MCF 10A (cell line): ENCODE measurements at regions not wholly inside any gene's neighbourhood (a gene's known extent, or its start where the extent isn't known, plus 50 kb on each side); places are given as distances from the start of the nearest gene placed in this dataset.

Source experiments
- BruUV-seq: library from RNA; stranded (reverse); fragments of 400-500 nt; replicated peaks from 2 replicates; lab custom pipeline; 2021; lab: Mats Ljungman, UMichigan
- CTCF ChIA-PET: fragments of 300-600 bp; sonication (Branson Sonifier 250); formaldehyde crosslinking; extraction: SDS; loops from one replicate; lab custom pipeline; 2021; ENCODE audit warnings: antibody characterized with exemption, inconsistent platforms; lab: Yijun Ruan, JAX
- POLR2A ChIA-PET: fragments of 300-600, 350-650 bp; sonication (Branson Sonifier 250); formaldehyde crosslinking; extraction: SDS; loops from one replicate; lab custom pipeline; 2020; ENCODE audit warnings: antibody characterized with exemption, inconsistent platforms; lab: Yijun Ruan, JAX
- DNase-seq: peaks from one replicate; pipeline ENCODE4 v3.0.0-alpha.2; 2018; ENCODE audit not compliant: unreplicated experiment
- H3K27ac Mint-ChIP-seq: one replicate; pipeline ENCODE4 v1.8.0; 2022; ENCODE audit warnings: mild to moderate bottlenecking, low read depth, mixed read lengths; ENCODE audit not compliant: unreplicated experiment
- H3K27me3 Mint-ChIP-seq: one replicate; pipeline ENCODE4 v1.8.0; 2022; ENCODE audit warnings: mixed read lengths; ENCODE audit not compliant: insufficient read depth, unreplicated experiment
- H3K36me3 Mint-ChIP-seq: one replicate; pipeline ENCODE4 v1.8.0; 2022; ENCODE audit warnings: mild to moderate bottlenecking, moderate library complexity, mixed read lengths; ENCODE audit not compliant: insufficient read depth, unreplicated experiment
- H3K4me1 Mint-ChIP-seq: one replicate; pipeline ENCODE4 v1.8.0; 2022; ENCODE audit warnings: mixed read lengths; ENCODE audit not compliant: insufficient read depth, unreplicated experiment
- H3K4me3 Mint-ChIP-seq: one replicate; pipeline ENCODE4 v1.8.0; 2022; ENCODE audit warnings: mild to moderate bottlenecking, moderate library complexity, mixed read lengths; ENCODE audit not compliant: unreplicated experiment
- H3K9me3 Mint-ChIP-seq: one replicate; pipeline ENCODE4 v1.8.0; 2022; ENCODE audit warnings: mixed read lengths; ENCODE audit not compliant: unreplicated experiment
- CTCF ChIP-seq: fragments of 200-600 bp; IDR thresholded peaks from one replicate; pipeline ENCODE4 v1.8.0; 2022; ENCODE audit warnings: antibody characterized with exemption, mild to moderate bottlenecking; ENCODE audit not compliant: unreplicated experiment
- intact Hi-C: fragments of 100-400 bp; cut with micrococcal nuclease; formaldehyde crosslinking; loops from 2 replicates; pipeline ENCODE4 v1.14.1; 2022

DNA sequence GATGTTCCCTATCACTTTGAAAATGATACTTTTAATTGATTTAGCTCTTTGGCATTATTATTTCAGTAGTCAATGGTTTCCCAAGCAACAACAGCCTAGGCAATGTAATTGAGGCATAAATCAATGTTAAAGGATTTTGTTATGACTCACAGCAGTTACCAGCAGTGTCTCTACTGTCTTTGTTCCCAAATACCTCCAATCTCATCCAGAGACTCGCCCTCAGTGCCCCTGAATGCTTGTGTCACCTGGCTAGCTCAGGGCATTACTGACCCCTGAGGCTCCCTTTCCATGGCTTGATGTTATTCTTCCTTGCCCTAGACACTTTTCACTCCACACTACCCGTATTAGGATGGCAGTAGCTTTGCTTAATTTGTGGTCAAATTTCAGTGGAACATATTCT is 227.2 kb downstream of the SQOR start:
- POLR2A ChIA-PET, result interaction anchor here (1.0 kb wide), 1 partner anchor 9 kb away, joined by 3 read pairs; no protein-coding TSS in a partner anchor
- no peak for DNase-seq
- Mint-ChIP-seq H3K27ac (no peak overlapping the region), H3K4me1 (peaks cover 15% of the 10 kb centered on the region), H3K9me3 (no peaks in the 10 kb centered on the region), H3K27me3 (no peaks in the 10 kb centered on the region), H3K36me3 (no peaks in the 10 kb centered on the region), H3K4me3 (no peak overlapping the region)
- no TSS peak for BruUV-seq
- no peak for TF ChIP-seq CTCF
- intact Hi-C loops, result no loop called here
- CTCF ChIA-PET, result interaction anchor here (0.6 to 1.3 kb wide), 4 partner anchors 13 to 67 kb away, joined by 3 to 7 read pairs (median 4); no protein-coding TSS in a partner anchor

GRCh38 chr15:45863881-45864580 is 229.2 kb downstream of the SQOR start:
- CTCF ChIA-PET, result interaction anchor here (0.8 kb wide), 1 partner anchor 68 kb away, joined by 3 read pairs; no protein-coding TSS in a partner anchor
- intact Hi-C loops, result no loop called here
- no peak for DNase-seq

DNA sequence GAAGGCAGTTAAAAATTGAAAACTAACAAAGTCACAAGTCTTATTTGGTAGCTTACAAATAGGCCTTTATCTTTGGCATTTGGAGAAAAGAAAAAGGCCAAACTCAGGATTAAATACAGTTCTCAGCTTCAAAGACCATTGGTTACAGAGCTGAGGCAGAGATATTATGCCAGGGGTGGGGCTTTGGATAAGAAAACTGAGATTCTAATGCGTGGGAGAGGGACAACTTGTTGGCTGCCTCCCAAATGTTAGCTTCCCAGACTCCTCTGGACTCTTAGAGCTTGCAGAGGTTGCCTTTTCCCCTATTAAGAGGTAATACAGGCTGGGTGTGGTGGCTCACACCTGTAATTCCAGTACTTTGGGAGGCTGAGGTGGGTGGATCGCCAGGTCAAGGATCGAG is 231.8 kb downstream of the SQOR start:
- Mint-ChIP-seq H3K36me3 (no peaks in the 10 kb centered on the region), H3K4me1 (peaks cover 35% of the 10 kb centered on the region), H3K27ac (no peak overlapping the region), H3K27me3 (no peaks in the 10 kb centered on the region), H3K9me3 (no peaks in the 10 kb centered on the region), H3K4me3 (no peak overlapping the region)
- ChIA-PET POLR2A (no interaction called here), CTCF (interaction anchor here (0.6 to 1.4 kb wide), 2 partner anchors 60 to 73 kb away, joined by 3 to 6 read pairs; no protein-coding TSS in a partner anchor)
- no peak for TF ChIP-seq CTCF
- peak; percentile 32 for DNase-seq
- no TSS peak for BruUV-seq
- intact Hi-C loops, result no loop called here

More at GRCh38 chr15:45863881-45864580, 229.2 kb downstream of the SQOR start:
- Mint-ChIP-seq H3K27ac (no peak overlapping the region), H3K9me3 (no peaks in the 10 kb centered on the region), H3K4me3 (no peak overlapping the region), H3K36me3 (no peaks in the 10 kb centered on the region), H3K4me1 (peaks cover 21% of the 10 kb centered on the region), H3K27me3 (no peaks in the 10 kb centered on the region)
- POLR2A ChIA-PET, result no interaction called here
- BruUV-seq, result no TSS peak
- no peak for TF ChIP-seq CTCF

DNA sequence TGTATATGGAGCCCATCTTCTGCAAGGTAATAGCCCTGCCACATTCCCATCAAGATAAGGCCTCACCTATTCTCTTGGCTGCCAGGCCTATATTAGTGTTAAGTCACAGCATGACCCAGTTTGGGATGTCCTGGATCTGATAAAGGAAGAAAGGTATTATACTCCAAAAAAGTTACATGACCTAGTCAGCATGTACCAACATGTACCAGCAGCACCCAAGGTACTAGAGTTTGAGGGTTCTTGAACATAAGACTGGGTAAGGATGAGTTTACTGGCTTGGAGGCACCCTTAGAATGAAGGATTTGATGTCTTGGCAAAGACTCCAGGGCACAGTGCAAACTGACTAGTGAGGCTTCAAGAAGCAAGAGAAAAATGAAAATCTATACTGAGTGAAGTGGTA is 232.5 kb downstream of the SQOR start:
- Mint-ChIP-seq H3K27me3 (no peaks in the 10 kb centered on the region), H3K4me3 (no peak overlapping the region), H3K36me3 (no peaks in the 10 kb centered on the region), H3K4me1 (peaks cover 36% of the 10 kb centered on the region), H3K27ac (no peak overlapping the region), H3K9me3 (no peaks in the 10 kb centered on the region)
- no peak for DNase-seq
- intact Hi-C loops, result no loop called here
- no TSS peak for BruUV-seq
- ChIA-PET POLR2A (no interaction called here), CTCF (interaction anchor here (0.7 to 1.2 kb wide), 2 partner anchors 20 to 1907 kb away, joined by 3 to 4 read pairs; no protein-coding TSS in a partner anchor)
- TF ChIP-seq CTCF, result no peak
